SK-N-SH treated with all-trans-retinoic acid at 6 μM for 48 hours (cell line): ENCODE measurements at regions not wholly inside any gene's neighbourhood (a gene's known extent, or its start where the extent isn't known, plus 50 kb on each side); places are given as distances from the start of the nearest gene placed in this dataset.

ENCODE experiments used
- ARNTL ChIP-seq: fragments of 450-650 bp; formaldehyde crosslinking; IDR thresholded peaks from 2 replicates; pipeline ENCODE4 v1.5.0; 2020; ENCODE audit warnings: low read depth, mild to moderate bottlenecking, moderate library complexity, borderline replicate concordance
- CREB5 ChIP-seq: fragments of 250-450 bp; sonication (Bioruptor Pico); IDR thresholded peaks from 2 replicates; pipeline ENCODE4 v1.5.1; 2020; ENCODE audit warnings: low read depth, mild to moderate bottlenecking, moderate library complexity
- ESRRG ChIP-seq: fragments of 250-450 bp; sonication (Bioruptor Pico); IDR thresholded peaks from 2 replicates; pipeline ENCODE4 v1.6.1; 2021; ENCODE audit warnings: mild to moderate bottlenecking
- OSR1 ChIP-seq: fragments of 250-450 bp; sonication (Bioruptor Pico); IDR thresholded peaks from 2 replicates; pipeline ENCODE4 v1.8.0; 2022; ENCODE audit warnings: moderate library complexity, mild to moderate bottlenecking, inconsistent platforms
- PATZ1 ChIP-seq: fragments of 250-450 bp; sonication (Bioruptor Pico); IDR thresholded peaks from 2 replicates; pipeline ENCODE4 v1.8.0; 2020; ENCODE audit warnings: mild to moderate bottlenecking, moderate library complexity, borderline replicate concordance
- TCF4 ChIP-seq: fragments of 250-450 bp; sonication (Bioruptor Pico); IDR thresholded peaks from 2 replicates; pipeline ENCODE4 v1.8.0; 2021; ENCODE audit warnings: mild to moderate bottlenecking, moderate library complexity, borderline replicate concordance
- TOX ChIP-seq: fragments of 250-450 bp; sonication (Bioruptor Pico); IDR thresholded peaks from 2 replicates; pipeline ENCODE4 v1.8.0; 2021; ENCODE audit warnings: mild to moderate bottlenecking, moderate library complexity, borderline replicate concordance
- ZFP3 ChIP-seq: fragments of 250-450 bp; sonication (Bioruptor Pico); IDR thresholded peaks from 2 replicates; pipeline ENCODE4 v1.5.0; 2020; ENCODE audit warnings: mild to moderate bottlenecking, moderate library complexity
- ZNF565 ChIP-seq: fragments of 450-650 bp; formaldehyde crosslinking; conservative IDR thresholded peaks from 2 replicates; pipeline ENCODE4 v1.5.0; 2020; ENCODE audit warnings: low read depth, mild to moderate bottlenecking, moderate library complexity

GRCh38 chr4:166498546-166498945 is 625.5 kb downstream of the TLL1 start:
- TF ChIP-seq OSR1 (CRISPR knock-in tag) (no peak), ZNF565 (no peak), ARNTL (CRISPR knock-in tag) (no peak), ESRRG (CRISPR knock-in tag) (no peak), TOX (no peak), CREB5 (CRISPR knock-in tag) (no peak), PATZ1 (CRISPR knock-in tag) (no peak), TCF4 (CRISPR knock-in tag) (no peak), ZFP3 (no peak)
